Epithelial cell of esophagus (primary cell): ENCODE measurements at regions not wholly inside any gene's neighbourhood (a gene's known extent, or its start where the extent isn't known, plus 50 kb on each side); places are given as distances from the start of the nearest gene placed in this dataset.
A peak's percentile ranks its signal among the peaks of the same experiment; 100 is the strongest.

ENCODE experiments used
- DNase-seq: peaks from one replicate; pipeline ENCODE4 v3.0.0; 2010; ENCODE audit warnings: low read depth
- H3K4me3 ChIP-seq: 2 replicates; pipeline ENCODE4 v1.5.1; 2011; ENCODE audit warnings: mild to moderate bottlenecking, low read length, control low read depth
- TF ChIP-seq, protein P1 (sequence below): IDR thresholded peaks from 2 replicates; pipeline ENCODE4 v1.5.1; 2011; ENCODE audit warnings: low read depth, mild to moderate bottlenecking, low read length, control low read depth, inconsistent platforms; ENCODE audit not compliant: insufficient read depth; ENCODE audit errors: missing control alignments

DNA sequence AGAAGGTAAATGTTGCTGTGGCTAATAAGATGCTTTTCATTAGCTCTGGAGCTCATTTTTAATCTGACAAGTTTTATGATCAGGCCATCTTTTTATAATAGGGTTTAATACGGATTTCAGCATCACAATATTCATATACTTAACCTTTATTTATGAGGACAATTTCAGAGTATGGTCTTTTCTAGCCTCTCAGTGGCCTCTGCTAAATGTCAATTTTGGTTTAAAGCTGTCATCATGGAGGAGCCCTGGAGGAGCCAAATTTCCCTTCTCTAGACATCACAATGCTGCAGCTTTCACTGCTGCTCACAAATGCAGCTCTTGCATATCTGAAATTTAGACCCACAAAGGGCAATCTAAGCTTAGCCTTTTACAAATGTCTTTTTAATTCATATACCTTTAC lies 510.4 kb downstream of the PCDH7 start:
- TF ChIP-seq, protein P1, sequence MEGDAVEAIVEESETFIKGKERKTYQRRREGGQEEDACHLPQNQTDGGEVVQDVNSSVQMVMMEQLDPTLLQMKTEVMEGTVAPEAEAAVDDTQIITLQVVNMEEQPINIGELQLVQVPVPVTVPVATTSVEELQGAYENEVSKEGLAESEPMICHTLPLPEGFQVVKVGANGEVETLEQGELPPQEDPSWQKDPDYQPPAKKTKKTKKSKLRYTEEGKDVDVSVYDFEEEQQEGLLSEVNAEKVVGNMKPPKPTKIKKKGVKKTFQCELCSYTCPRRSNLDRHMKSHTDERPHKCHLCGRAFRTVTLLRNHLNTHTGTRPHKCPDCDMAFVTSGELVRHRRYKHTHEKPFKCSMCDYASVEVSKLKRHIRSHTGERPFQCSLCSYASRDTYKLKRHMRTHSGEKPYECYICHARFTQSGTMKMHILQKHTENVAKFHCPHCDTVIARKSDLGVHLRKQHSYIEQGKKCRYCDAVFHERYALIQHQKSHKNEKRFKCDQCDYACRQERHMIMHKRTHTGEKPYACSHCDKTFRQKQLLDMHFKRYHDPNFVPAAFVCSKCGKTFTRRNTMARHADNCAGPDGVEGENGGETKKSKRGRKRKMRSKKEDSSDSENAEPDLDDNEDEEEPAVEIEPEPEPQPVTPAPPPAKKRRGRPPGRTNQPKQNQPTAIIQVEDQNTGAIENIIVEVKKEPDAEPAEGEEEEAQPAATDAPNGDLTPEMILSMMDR, result no peak
- no peak overlapping the region for H3K4me3 ChIP-seq
- no peak for DNase-seq

DNA sequence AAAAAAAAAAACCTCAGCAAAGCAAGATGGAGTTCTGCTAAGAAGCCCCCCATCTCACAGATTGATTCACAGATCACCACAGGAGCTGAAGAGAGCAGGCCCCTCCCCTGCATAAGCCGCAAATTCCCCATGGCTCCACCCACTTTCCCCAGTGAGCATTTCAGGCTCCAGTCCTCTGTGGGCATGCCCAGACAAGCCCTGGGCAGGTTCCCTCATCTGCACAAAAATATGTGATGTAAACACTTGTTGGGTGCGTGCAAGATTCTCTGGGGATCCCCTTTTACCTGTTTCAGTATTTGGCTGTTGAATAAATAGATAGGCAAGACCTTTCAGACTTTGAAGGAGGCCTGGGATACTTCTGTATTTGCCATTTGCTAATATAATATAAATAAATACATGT lies 514.3 kb downstream of the PCDH7 start:
- TF ChIP-seq, protein P1, result no peak
- peak; percentile 67 for DNase-seq
- H3K4me3 ChIP-seq, result no peak overlapping the region

DNA sequence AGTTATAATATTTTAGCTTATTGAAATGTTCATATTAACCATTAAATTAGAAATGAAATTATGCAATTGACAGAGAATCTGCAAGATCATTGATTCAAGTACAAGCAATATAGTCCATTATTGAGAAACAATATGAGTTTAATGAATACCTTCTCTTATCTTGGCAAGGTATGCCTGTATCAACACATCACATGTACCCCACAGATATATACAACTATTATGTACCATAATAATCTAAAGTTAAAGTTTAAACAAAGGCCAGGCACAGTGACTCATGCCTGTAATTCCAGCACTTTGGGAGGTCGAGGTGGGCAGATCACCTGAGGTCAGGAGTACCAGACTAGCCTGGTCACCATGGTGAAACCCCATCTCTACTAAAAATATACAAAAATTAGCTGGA lies 514.7 kb downstream of the PCDH7 start:
- TF ChIP-seq, protein P1, result no peak
- H3K4me3 ChIP-seq, result no peak overlapping the region
- DNase-seq, result no peak

DNA sequence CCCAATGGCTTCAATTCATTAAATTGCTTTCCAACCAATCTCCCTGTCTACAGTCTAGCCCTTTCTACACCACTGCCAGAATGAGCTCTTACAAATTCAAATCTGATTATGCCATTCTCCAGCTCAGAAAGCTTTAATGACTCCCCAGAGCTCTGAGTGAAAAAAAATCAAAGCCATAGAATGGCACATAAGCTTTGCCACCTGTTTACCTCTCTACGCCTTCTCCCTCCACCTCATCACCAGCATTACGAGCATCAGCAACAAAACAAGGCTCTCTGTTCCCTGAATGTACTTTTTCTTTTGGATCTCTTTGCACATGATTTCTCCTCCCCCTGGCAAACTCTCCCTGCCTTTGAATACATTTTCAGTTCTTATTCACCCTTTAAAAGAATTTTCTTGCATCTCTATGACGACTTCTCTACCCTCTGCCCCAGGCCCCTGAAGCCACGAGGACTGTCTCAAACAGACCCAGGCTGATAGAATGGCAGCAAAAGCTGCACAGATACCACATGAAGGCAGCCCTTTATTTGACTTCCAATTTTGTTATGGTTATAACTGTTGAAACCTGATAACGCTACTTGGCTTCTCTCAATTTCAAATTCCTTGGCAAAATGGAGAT lies 516.0 kb downstream of the PCDH7 start:
- DNase-seq, result no peak
- TF ChIP-seq, protein P1, result no peak
- no peak overlapping the region for H3K4me3 ChIP-seq

DNA sequence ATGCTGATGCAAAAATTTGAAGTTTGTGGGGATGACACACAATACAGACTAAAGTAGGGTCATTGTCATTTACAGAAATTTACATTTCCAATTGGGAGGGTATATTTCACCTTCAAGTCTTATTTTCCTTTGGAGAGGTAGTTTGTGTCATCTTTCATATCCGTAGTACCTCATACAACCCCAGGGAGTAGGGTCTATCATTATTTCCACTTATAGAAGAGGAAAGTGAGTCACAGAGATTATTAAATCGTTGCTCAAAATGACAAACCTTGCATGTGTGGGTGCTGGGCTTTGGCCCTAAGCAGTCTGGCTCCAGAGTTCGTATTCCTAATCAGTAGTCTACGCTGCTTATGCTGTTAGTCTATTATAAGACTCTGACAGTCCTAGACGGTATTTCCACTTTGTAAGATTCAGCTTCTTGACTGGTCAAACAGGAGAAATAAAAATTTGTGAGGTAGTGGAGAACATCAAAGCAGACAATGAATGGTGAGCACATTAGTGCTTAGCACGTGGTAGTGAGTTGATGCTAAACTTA lies 516.5 kb downstream of the PCDH7 start:
- no peak overlapping the region for H3K4me3 ChIP-seq
- DNase-seq, result peak; percentile 31
- TF ChIP-seq, protein P1, result no peak

DNA sequence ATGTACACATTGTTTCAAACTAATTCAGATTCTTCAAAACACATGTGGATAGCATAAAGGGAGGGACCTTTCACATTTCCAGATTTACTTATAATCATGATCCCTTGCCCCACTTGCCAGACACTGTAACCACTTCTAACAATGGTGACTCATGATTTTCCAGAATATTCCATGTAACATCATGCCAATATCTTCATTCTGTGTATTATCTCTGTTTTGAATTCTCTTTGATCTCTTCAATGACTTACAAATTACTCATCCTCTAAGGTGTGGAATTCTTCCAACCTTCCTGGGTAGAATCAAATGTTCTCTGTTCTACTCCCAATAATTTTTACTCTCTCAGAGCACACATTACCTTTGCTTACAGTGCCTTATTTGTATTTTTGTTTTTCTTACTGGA lies 517.1 kb downstream of the PCDH7 start:
- TF ChIP-seq, protein P1, result no peak
- H3K4me3 ChIP-seq, result no peak overlapping the region
- DNase-seq, result peak; percentile 40

DNA sequence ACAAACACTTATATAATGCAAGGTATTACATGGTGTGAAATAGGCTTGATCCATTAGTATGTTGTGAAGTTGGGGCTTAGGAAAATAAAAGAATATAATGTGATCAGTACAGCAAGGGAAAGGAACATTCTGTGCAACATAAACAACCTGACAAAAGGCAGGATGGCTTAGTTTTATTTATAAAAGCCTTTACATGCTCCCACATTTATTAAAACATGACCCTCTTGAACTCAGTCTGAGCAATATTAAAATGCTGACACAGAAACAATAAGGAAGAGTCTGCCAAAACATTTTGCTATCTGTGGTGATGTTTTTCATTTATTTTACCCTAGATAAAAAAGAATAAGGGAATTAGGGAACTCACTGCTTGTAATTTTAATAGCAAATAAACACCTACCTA lies 519.7 kb downstream of the PCDH7 start:
- TF ChIP-seq, protein P1, result no peak
- H3K4me3 ChIP-seq, result no peak overlapping the region
- DNase-seq, result no peak
